Fibroblast of lung (primary cell): ENCODE measurements at regions not wholly inside any gene's neighbourhood (a gene's known extent, or its start where the extent isn't known, plus 50 kb on each side); places are given as distances from the start of the nearest gene placed in this dataset.
A peak's percentile ranks its signal among the peaks of the same experiment; 100 is the strongest.

Experiments used
- DNase-seq, 2 donors: peaks; one replicate each; pipeline versions ENCODE4 v3.0.0 to v3.0.0-alpha.2; 2010; ENCODE audit warnings: low read depth in 2 of 2
- H2AFZ ChIP-seq: 2 replicates; pipeline ENCODE4 v1.5.1; 2012; ENCODE audit warnings: low read length, control low read depth, inconsistent platforms
- H3K27ac ChIP-seq: 2 replicates; pipeline ENCODE4 v1.5.1; 2011; ENCODE audit warnings: low read length, control low read depth; ENCODE audit not compliant: insufficient read depth
- H3K27me3 ChIP-seq: 2 replicates; pipeline ENCODE4 v1.5.1; 2011; ENCODE audit warnings: mild to moderate bottlenecking, low read length; ENCODE audit not compliant: control insufficient read depth, insufficient read depth
- H3K36me3 ChIP-seq: 2 replicates; pipeline ENCODE4 v1.5.1; 2011; ENCODE audit warnings: low read length; ENCODE audit not compliant: control insufficient read depth, insufficient read depth
- H3K4me1 ChIP-seq: 2 replicates; pipeline ENCODE4 v1.5.1; 2011; ENCODE audit warnings: low read length; ENCODE audit not compliant: control insufficient read depth, insufficient read depth; ENCODE audit errors: extremely low read depth
- H3K4me2 ChIP-seq: 2 replicates; pipeline ENCODE4 v1.5.1; 2011; ENCODE audit warnings: low read length, control low read depth; ENCODE audit not compliant: insufficient read depth; ENCODE audit errors: extremely low read depth
- H3K4me3 ChIP-seq, 4 experiments: fragments of 200-600 bp in 1 of 4; sonication (generic) in 1 of 4; replicated peaks in 1 of 4; 2 replicates each; pipeline ENCODE4 v1.5.1; 2011 to 2016; ENCODE audit warnings: low read length in 4 of 4, low read depth in 3 of 4, mild to moderate bottlenecking in 3 of 4, control low read depth in 2 of 4, inconsistent platforms in 1 of 4, mixed read lengths in 1 of 4; ENCODE audit not compliant: insufficient read depth in 1 of 4; ENCODE audit errors: control extremely low read depth in 1 of 4
- H3K79me2 ChIP-seq: 2 replicates; pipeline ENCODE4 v1.5.1; 2012; ENCODE audit warnings: mild to moderate bottlenecking, low read length, inconsistent platforms; ENCODE audit not compliant: control insufficient read depth, insufficient read depth
- H3K9ac ChIP-seq: 2 replicates; pipeline ENCODE4 v1.5.1; 2011; ENCODE audit warnings: mild to moderate bottlenecking, low read length, control low read depth; ENCODE audit not compliant: insufficient read depth
- H3K9me3 ChIP-seq: 2 replicates; pipeline ENCODE4 v1.5.1; 2012; ENCODE audit warnings: low read depth, low read length; ENCODE audit not compliant: control insufficient read depth, insufficient read depth
- H4K20me1 ChIP-seq: 2 replicates; pipeline ENCODE4 v1.5.1; 2011; ENCODE audit warnings: low read length; ENCODE audit not compliant: control insufficient read depth, insufficient read depth; ENCODE audit errors: extremely low read depth
- CTCF ChIP-seq, 2 donors: IDR thresholded peaks in 1 of 2; conservative IDR thresholded peaks in 1 of 2; 1 replicate in 1 of 2; 2 replicates in 1 of 2; pipeline ENCODE4 v1.5.1; 2011 to 2012; ENCODE audit warnings: low read length in 2 of 2, control low read depth in 1 of 2, inconsistent platforms in 1 of 2, low read depth in 1 of 2, mild to moderate bottlenecking in 1 of 2
- EZH2 ChIP-seq: IDR thresholded peaks from 2 replicates; pipeline ENCODE4 v1.5.1; 2012; ENCODE audit warnings: low read length, control low read depth, mild to moderate bottlenecking; ENCODE audit errors: missing control alignments

- no peak for TF ChIP-seq EZH2
- TF ChIP-seq CTCF (conservative IDR thresholded peaks at IDR 0.05 in 1 of 2, IDR thresholded peaks at IDR 0.05 in 1 of 2; ENCODE audit: low read depth in 1 of 2, low read length in 2 of 2) = no peak
- H3K79me2 ChIP-seq = no peaks in the 10 kb centered on the region
- no peaks in the 10 kb centered on the region for H3K27me3 ChIP-seq
- no peak overlapping the region for H3K4me3 ChIP-seq
- H3K9me3 ChIP-seq = no peaks in the 10 kb centered on the region
- H3K36me3 ChIP-seq = no peaks in the 10 kb centered on the region
- no peaks in the 10 kb centered on the region for H4K20me1 ChIP-seq
- no peak overlapping the region for H3K27ac ChIP-seq
- H2AFZ ChIP-seq = no peak overlapping the region
- peaks cover 6% of the 10 kb centered on the region for H3K4me1 ChIP-seq
- no peak for DNase-seq
- H3K4me2 ChIP-seq = no peak overlapping the region
- H3K9ac ChIP-seq = no peak overlapping the region
Observed at GRCh38 chr13:109842212-109842920, 56.0 kb upstream of the IRS2 start.

- no peak overlapping the region for H2AFZ ChIP-seq
- H3K27ac ChIP-seq = no peak overlapping the region
- no peak overlapping the region for H3K4me3 ChIP-seq
- DNase-seq = no peak
- no peak overlapping the region for H3K4me2 ChIP-seq
- H4K20me1 ChIP-seq = no peaks in the 10 kb centered on the region
- no peak overlapping the region for H3K9ac ChIP-seq
- peaks cover 6% of the 10 kb centered on the region for H3K4me1 ChIP-seq
- no peaks in the 10 kb centered on the region for H3K36me3 ChIP-seq
- TF ChIP-seq EZH2 (no peak), CTCF (conservative IDR thresholded peaks at IDR 0.05 in 1 of 2, IDR thresholded peaks at IDR 0.05 in 1 of 2; ENCODE audit: low read depth in 1 of 2, low read length in 2 of 2) (no peak)
- no peaks in the 10 kb centered on the region for H3K27me3 ChIP-seq
- H3K9me3 ChIP-seq = no peaks in the 10 kb centered on the region
- H3K79me2 ChIP-seq = no peaks in the 10 kb centered on the region
Observed at GRCh38 chr13:109840893-109841287, 54.5 kb upstream of the IRS2 start.

- Histone ChIP-seq H3K9ac (no peak overlapping the region), H3K4me2 (peak overlapping the region; percentile 60), H3K4me1 (peaks cover 6% of the 10 kb centered on the region), H3K9me3 (no peaks in the 10 kb centered on the region), H3K27me3 (no peaks in the 10 kb centered on the region), H3K27ac (no peak overlapping the region), H3K79me2 (no peaks in the 10 kb centered on the region), H3K4me3 (no peak overlapping the region), H4K20me1 (no peaks in the 10 kb centered on the region), H2AFZ (peak overlapping the region; percentile 30), H3K36me3 (no peaks in the 10 kb centered on the region)
- peak; percentile 15 to 81 for DNase-seq
- TF ChIP-seq CTCF (conservative IDR thresholded peaks at IDR 0.05 in 1 of 2, IDR thresholded peaks at IDR 0.05 in 1 of 2; ENCODE audit: low read depth in 1 of 2, low read length in 2 of 2) (no peak), EZH2 (no peak)
Observed at GRCh38 chr13:109840201-109840892, 54.0 kb upstream of the IRS2 start.
